ENCODE measurements at regions not wholly inside any gene's neighbourhood (a gene's known extent, or its start where the extent isn't known, plus 50 kb on each side); places are given as distances from the start of the nearest gene placed in this dataset.
"Not testable (repeated sequence)": the region's sequence is repeated elsewhere in the genome, so short reads cannot be mapped to it uniquely, and the experiment has no call there.

- no peak for DNase-seq (ENCODE audit: low read depth)
Measured at GRCh38 chr13:33554919-33555791, 262.8 kb upstream of the RFC3 start.

GRCh38 chr13:33556828-33557227 is 261.1 kb upstream of the RFC3 start:
- no peak for DNase-seq (ENCODE audit: low read depth)

GRCh38 chr13:33560726-33561125 is 257.2 kb upstream of the RFC3 start:
- no peak for DNase-seq (ENCODE audit: low read depth)

- no peak for DNase-seq (ENCODE audit: low read depth)
Measured at GRCh38 chr13:33561627-33562026, 256.3 kb upstream of the RFC3 start.

- DNase-seq (ENCODE audit: low read depth): no peak
Measured at GRCh38 chr13:33571618-33572017, 246.3 kb upstream of the RFC3 start.

- not testable (repeated sequence) for DNase-seq (ENCODE audit: low read depth)
Measured at GRCh38 chr13:33572322-33572721, 245.6 kb upstream of the RFC3 start.

GRCh38 chr13:33575378-33575777 is 242.6 kb upstream of the RFC3 start:
- DNase-seq (ENCODE audit: low read depth): no peak

- DNase-seq (ENCODE audit: low read depth): no peak
Measured at GRCh38 chr13:33577007-33577406, 240.9 kb upstream of the RFC3 start.

GRCh38 chr13:33578786-33579185 is 239.2 kb upstream of the RFC3 start:
- no peak for DNase-seq (ENCODE audit: low read depth)

- no peak for DNase-seq (ENCODE audit: low read depth)
Measured at GRCh38 chr13:33582121-33582520, 235.8 kb upstream of the RFC3 start.

GRCh38 chr13:33583398-33583797 is 234.6 kb upstream of the RFC3 start:
- DNase-seq (ENCODE audit: low read depth): no peak

GRCh38 chr13:33590936-33591335 is 227.0 kb upstream of the RFC3 start:
- DNase-seq (ENCODE audit: low read depth): no peak

- no peak for DNase-seq (ENCODE audit: low read depth)
Measured at GRCh38 chr13:33606692-33607091, 211.3 kb upstream of the RFC3 start.

GRCh38 chr13:33610438-33611120 is 207.4 kb upstream of the RFC3 start:
- peak; percentile 30 for DNase-seq (ENCODE audit: low read depth)

GRCh38 chr13:33611121-33611805 is 206.7 kb upstream of the RFC3 start:
- no peak for DNase-seq (ENCODE audit: low read depth)

- no peak for DNase-seq (ENCODE audit: low read depth)
Measured at GRCh38 chr13:33612641-33613638, 205.0 kb upstream of the RFC3 start.

- DNase-seq (ENCODE audit: low read depth): no peak
Measured at GRCh38 chr13:33615436-33615835, 202.5 kb upstream of the RFC3 start.

- DNase-seq (ENCODE audit: low read depth): no peak
Measured at GRCh38 chr13:33616130-33616529, 201.8 kb upstream of the RFC3 start.

- DNase-seq (ENCODE audit: low read depth): no peak
Measured at GRCh38 chr13:33617055-33617454, 200.9 kb upstream of the RFC3 start.

- no peak for DNase-seq (ENCODE audit: low read depth)
Measured at GRCh38 chr13:33624253-33624652, 193.7 kb upstream of the RFC3 start.

- no peak for DNase-seq (ENCODE audit: low read depth)
Measured at GRCh38 chr13:33624740-33625139, 193.2 kb upstream of the RFC3 start.

GRCh38 chr13:33626407-33626806 is 191.5 kb upstream of the RFC3 start:
- no peak for DNase-seq (ENCODE audit: low read depth)

Data from activated T-cell treated with anti-CD3 and anti-CD28 coated beads for 24 hours (primary cell).